WERI-Rb-1 (cell line): ENCODE measurements at regions not wholly inside any gene's neighbourhood (a gene's known extent, or its start where the extent isn't known, plus 50 kb on each side); places are given as distances from the start of the nearest gene placed in this dataset.

Experiments used
- DNase-seq: peaks from one replicate; pipeline ENCODE4 v3.0.0-alpha.2; 2020
- H3K27ac ChIP-seq: fragments of 250-450 bp; sonication (Bioruptor Pico); 2 replicates; pipeline ENCODE4 v1.5.1; 2020; ENCODE audit warnings: mild to moderate bottlenecking, moderate library complexity
- H3K27me3 ChIP-seq: fragments of 250-450 bp; sonication (Bioruptor Pico); 2 replicates; pipeline ENCODE4 v1.5.1; 2021; ENCODE audit warnings: mild to moderate bottlenecking, low read depth, moderate library complexity; ENCODE audit not compliant: insufficient read depth, severe bottlenecking
- H3K36me3 ChIP-seq: fragments of 250-450 bp; sonication (Bioruptor Pico); 2 replicates; pipeline ENCODE4 v1.5.1; 2020; ENCODE audit warnings: mild to moderate bottlenecking, moderate library complexity
- H3K4me3 ChIP-seq: 2 replicates; pipeline ENCODE4 v1.5.1; 2011; ENCODE audit warnings: low read depth, mild to moderate bottlenecking, control low read depth, low read length
- H3K9me3 ChIP-seq: fragments of 250-450 bp; sonication (Bioruptor Pico); 2 replicates; pipeline ENCODE4 v1.5.1; 2021; ENCODE audit warnings: mild to moderate bottlenecking, moderate library complexity; ENCODE audit not compliant: severe bottlenecking
- CTCF ChIP-seq: IDR thresholded peaks from 2 replicates; pipeline ENCODE4 v1.5.1; 2011; ENCODE audit warnings: low read depth, mild to moderate bottlenecking, control low read depth, inconsistent platforms, low read length

GRCh38 chr4:100254237-100254636 is 64.0 kb upstream of the DDIT4L start:
- DNase-seq, result no peak
- Histone ChIP-seq H3K27ac (no peak overlapping the region), H3K9me3 (no peaks in the 10 kb centered on the region), H3K27me3 (no peaks in the 10 kb centered on the region), H3K4me3 (no peak overlapping the region), H3K36me3 (no peaks in the 10 kb centered on the region)
- no peak for TF ChIP-seq CTCF

- Histone ChIP-seq H3K27ac (no peak overlapping the region), H3K4me3 (no peak overlapping the region), H3K27me3 (no peaks in the 10 kb centered on the region), H3K9me3 (no peaks in the 10 kb centered on the region), H3K36me3 (no peaks in the 10 kb centered on the region)
- DNase-seq, result no peak
- no peak for TF ChIP-seq CTCF
These were observed 58.2 kb upstream of the DDIT4L start for GRCh38 chr4:100248476-100248875.

- H3K9me3 ChIP-seq, result no peaks in the 10 kb centered on the region
- no peaks in the 10 kb centered on the region for H3K36me3 ChIP-seq
- no peak overlapping the region for H3K27ac ChIP-seq
- DNase-seq, result no peak
- no peak for TF ChIP-seq CTCF
- H3K4me3 ChIP-seq, result no peak overlapping the region
- no peaks in the 10 kb centered on the region for H3K27me3 ChIP-seq
These were observed 56.4 kb upstream of the DDIT4L start for GRCh38 chr4:100246697-100247096.

GRCh38 chr4:100244347-100244746 is 54.1 kb upstream of the DDIT4L start:
- Histone ChIP-seq H3K27me3 (no peaks in the 10 kb centered on the region), H3K4me3 (no peak overlapping the region), H3K27ac (no peak overlapping the region), H3K9me3 (no peaks in the 10 kb centered on the region), H3K36me3 (no peaks in the 10 kb centered on the region)
- no peak for DNase-seq
- no peak for TF ChIP-seq CTCF
